ENCODE measurements at regions not wholly inside any gene's neighbourhood (a gene's known extent, or its start where the extent isn't known, plus 50 kb on each side); places are given as distances from the start of the nearest gene placed in this dataset.

DNA sequence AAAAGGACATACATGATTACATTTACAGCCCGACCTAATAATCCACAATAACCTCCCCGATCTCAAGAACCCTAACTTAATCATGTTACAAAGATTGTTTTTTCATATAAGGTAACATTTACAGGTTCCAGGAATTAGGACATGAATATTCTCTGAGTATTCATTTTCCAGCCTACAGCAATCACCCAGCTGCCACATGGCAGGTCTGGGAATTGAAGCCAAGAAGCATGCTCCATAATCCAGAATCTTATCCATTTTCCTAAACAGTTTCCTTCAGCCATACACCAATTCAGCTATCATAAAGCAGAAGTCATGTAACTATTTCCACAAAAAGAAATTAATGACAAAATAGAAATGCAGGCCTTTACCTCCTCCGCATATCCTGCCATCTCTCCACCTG is 163.4 kb downstream of the CAAP1 start:
- H3K23ac ChIP-seq (ENCODE audit: low read depth, low read length, poor library complexity), result no peak overlapping the region
- no peak overlapping the region for H3K4ac ChIP-seq (ENCODE audit: low read length)
- H4K91ac ChIP-seq (ENCODE audit: low read depth, low read length, poor library complexity), result no peak overlapping the region
- H3K9ac ChIP-seq (ENCODE audit: low read depth, low read length, poor library complexity), result no peak overlapping the region
- H3K18ac ChIP-seq (ENCODE audit: low read length), result no peak overlapping the region
- no peak for DNase-seq (ENCODE audit: low spot score)
- no peak overlapping the region for H2BK15ac ChIP-seq (ENCODE audit: low read length)
- H2AK5ac ChIP-seq (ENCODE audit: low read depth, low read length), result no peak overlapping the region
- no CpG with 5 or more reads among the region's 3 CpGs for WGBS, 2 donors (ENCODE audit: extremely low coverage in 2 of 2, insufficient read length in 2 of 2, insufficient replicate concordance in 1 of 2)
- H4K8ac ChIP-seq (ENCODE audit: low read depth, low read length), result no peak overlapping the region
- no peaks in the 10 kb centered on the region for H3K9me3 ChIP-seq (replicated peaks in 1 of 2; ENCODE audit: control insufficient read depth in 2 of 2, insufficient read depth in 1 of 2, low read depth in 1 of 2, low read length in 2 of 2)
- H2BK12ac ChIP-seq (ENCODE audit: low read length), result no peak overlapping the region
- H2AFZ ChIP-seq (ENCODE audit: low read length), result peak overlapping the region; percentile 3
- H2BK5ac ChIP-seq (ENCODE audit: low read length), result no peak overlapping the region
- no peaks in the 10 kb centered on the region for H3K36me3 ChIP-seq (replicated peaks in 1 of 2; ENCODE audit: control insufficient read depth in 2 of 2, insufficient read depth in 2 of 2, low read length in 2 of 2)
- no peak overlapping the region for H3K27ac ChIP-seq (replicated peaks; ENCODE audit: low read length)
- no peaks in the 10 kb centered on the region for H3K79me1 ChIP-seq (ENCODE audit: low read depth, low read length)
- H3K4me1 ChIP-seq (ENCODE audit: control insufficient read depth in 2 of 2, insufficient read depth in 1 of 2, low read depth in 1 of 2, low read length in 2 of 2), result no peaks in the 10 kb centered on the region
- H3K27me3 ChIP-seq (ENCODE audit: control insufficient read depth in 3 of 3, insufficient read depth in 3 of 3, low read depth in 1 of 3, low read length in 3 of 3), result no peaks in the 10 kb centered on the region
- H3K4me3 ChIP-seq (ENCODE audit: low read length in 2 of 2), result no peak overlapping the region
- H3K14ac ChIP-seq (ENCODE audit: low read length), result no peak overlapping the region
- H3K4me2 ChIP-seq (ENCODE audit: insufficient read depth, low read length, poor library complexity, severe bottlenecking), result no peak overlapping the region
- no peak overlapping the region for H2BK120ac ChIP-seq (ENCODE audit: low read depth, low read length)

DNA sequence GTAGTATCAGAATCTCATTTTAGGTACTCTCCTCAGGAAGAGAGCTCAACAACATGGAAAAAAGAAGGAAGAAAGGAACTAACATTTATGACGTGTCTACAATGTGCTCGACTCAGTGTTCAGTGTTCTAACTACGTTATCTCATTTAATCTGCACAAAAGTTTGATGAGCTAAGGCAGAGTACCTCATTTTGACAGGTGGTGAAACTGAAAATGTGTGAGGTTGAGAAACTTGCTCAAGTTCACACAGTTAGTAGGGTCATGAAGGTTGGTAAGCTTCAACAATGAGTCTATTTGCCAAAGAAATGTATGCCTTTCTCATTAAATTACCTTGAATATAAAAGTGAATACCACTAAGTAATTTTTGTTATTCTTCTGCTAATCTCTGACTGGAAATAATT is 165.1 kb downstream of the CAAP1 start:
- Histone ChIP-seq H2AFZ (ENCODE audit: low read length) (no peak overlapping the region), H3K27me3 (ENCODE audit: control insufficient read depth in 3 of 3, insufficient read depth in 3 of 3, low read depth in 1 of 3, low read length in 3 of 3) (no peaks in the 10 kb centered on the region), H4K91ac (ENCODE audit: low read depth, low read length, poor library complexity) (no peak overlapping the region), H3K4me2 (ENCODE audit: insufficient read depth, low read length, poor library complexity, severe bottlenecking) (no peak overlapping the region), H3K23ac (ENCODE audit: low read depth, low read length, poor library complexity) (no peak overlapping the region), H3K36me3 (replicated peaks in 1 of 2; ENCODE audit: control insufficient read depth in 2 of 2, insufficient read depth in 2 of 2, low read length in 2 of 2) (no peaks in the 10 kb centered on the region), H3K79me1 (ENCODE audit: low read depth, low read length) (no peaks in the 10 kb centered on the region), H2BK15ac (ENCODE audit: low read length) (no peak overlapping the region), H3K4ac (ENCODE audit: low read length) (no peak overlapping the region), H3K4me1 (ENCODE audit: control insufficient read depth in 2 of 2, insufficient read depth in 1 of 2, low read depth in 1 of 2, low read length in 2 of 2) (no peaks in the 10 kb centered on the region), H3K27ac (replicated peaks; ENCODE audit: low read length) (no peak overlapping the region), H2AK5ac (ENCODE audit: low read depth, low read length) (no peak overlapping the region), H3K18ac (ENCODE audit: low read length) (no peak overlapping the region), H3K9me3 (replicated peaks in 1 of 2; ENCODE audit: control insufficient read depth in 2 of 2, insufficient read depth in 1 of 2, low read depth in 1 of 2, low read length in 2 of 2) (no peaks in the 10 kb centered on the region), H4K8ac (ENCODE audit: low read depth, low read length) (no peak overlapping the region), H3K4me3 (ENCODE audit: low read length in 2 of 2) (no peak overlapping the region), H2BK12ac (ENCODE audit: low read length) (no peak overlapping the region), H3K9ac (ENCODE audit: low read depth, low read length, poor library complexity) (no peak overlapping the region), H2BK120ac (ENCODE audit: low read depth, low read length) (no peak overlapping the region), H3K14ac (ENCODE audit: low read length) (no peak overlapping the region), H2BK5ac (ENCODE audit: low read length) (no peak overlapping the region)
- no CpG with 5 or more reads among the region's 3 CpGs for WGBS, 2 donors (ENCODE audit: extremely low coverage in 2 of 2, insufficient read length in 2 of 2, insufficient replicate concordance in 1 of 2)
- no peak for DNase-seq (ENCODE audit: low spot score)

DNA sequence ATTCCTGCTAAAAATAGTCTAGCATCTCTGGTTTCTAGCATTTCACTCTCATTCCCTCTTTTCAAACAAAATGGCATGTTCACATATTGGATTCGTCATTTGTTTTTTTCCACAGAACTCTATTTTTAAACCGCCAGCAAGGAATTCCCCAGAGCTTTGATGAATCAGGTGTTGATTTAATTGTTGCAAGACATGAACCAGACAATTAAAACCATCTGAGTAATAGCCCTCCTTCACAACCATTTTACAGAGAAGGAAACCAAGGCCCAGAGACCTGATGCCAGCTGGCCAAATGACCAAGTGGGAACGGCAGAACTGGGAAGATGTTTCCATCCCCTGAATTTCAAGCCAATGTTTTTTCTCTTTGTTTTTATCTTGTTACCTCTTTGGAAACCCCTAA is 167.0 kb downstream of the CAAP1 start:
- H3K27ac ChIP-seq (replicated peaks; ENCODE audit: low read length), result no peak overlapping the region
- WGBS, 2 donors (ENCODE audit: extremely low coverage in 2 of 2, insufficient read length in 2 of 2, insufficient replicate concordance in 1 of 2), result no CpG with 5 or more reads among the region's 3 CpGs
- DNase-seq (ENCODE audit: low spot score), result no peak
- H3K36me3 ChIP-seq (replicated peaks in 1 of 2; ENCODE audit: control insufficient read depth in 2 of 2, insufficient read depth in 2 of 2, low read length in 2 of 2), result no peaks in the 10 kb centered on the region
- H4K8ac ChIP-seq (ENCODE audit: low read depth, low read length), result no peak overlapping the region
- H3K4me2 ChIP-seq (ENCODE audit: insufficient read depth, low read length, poor library complexity, severe bottlenecking), result no peak overlapping the region
- no peak overlapping the region for H3K4ac ChIP-seq (ENCODE audit: low read length)
- no peak overlapping the region for H4K91ac ChIP-seq (ENCODE audit: low read depth, low read length, poor library complexity)
- no peak overlapping the region for H3K14ac ChIP-seq (ENCODE audit: low read length)
- H3K27me3 ChIP-seq (ENCODE audit: control insufficient read depth in 3 of 3, insufficient read depth in 3 of 3, low read depth in 1 of 3, low read length in 3 of 3), result no peaks in the 10 kb centered on the region
- H2AK5ac ChIP-seq (ENCODE audit: low read depth, low read length), result no peak overlapping the region
- no peak overlapping the region for H3K4me3 ChIP-seq (ENCODE audit: low read length in 2 of 2)
- H2BK5ac ChIP-seq (ENCODE audit: low read length), result no peak overlapping the region
- no peak overlapping the region for H3K23ac ChIP-seq (ENCODE audit: low read depth, low read length, poor library complexity)
- H3K79me1 ChIP-seq (ENCODE audit: low read depth, low read length), result no peaks in the 10 kb centered on the region
- no peaks in the 10 kb centered on the region for H3K4me1 ChIP-seq (ENCODE audit: control insufficient read depth in 2 of 2, insufficient read depth in 1 of 2, low read depth in 1 of 2, low read length in 2 of 2)
- no peak overlapping the region for H2BK12ac ChIP-seq (ENCODE audit: low read length)
- H3K9ac ChIP-seq (ENCODE audit: low read depth, low read length, poor library complexity), result no peak overlapping the region
- H3K9me3 ChIP-seq (replicated peaks in 1 of 2; ENCODE audit: control insufficient read depth in 2 of 2, insufficient read depth in 1 of 2, low read depth in 1 of 2, low read length in 2 of 2), result no peaks in the 10 kb centered on the region
- H2BK15ac ChIP-seq (ENCODE audit: low read length), result no peak overlapping the region
- no peak overlapping the region for H3K18ac ChIP-seq (ENCODE audit: low read length)
- no peak overlapping the region for H2AFZ ChIP-seq (ENCODE audit: low read length)
- no peak overlapping the region for H2BK120ac ChIP-seq (ENCODE audit: low read depth, low read length)

DNA sequence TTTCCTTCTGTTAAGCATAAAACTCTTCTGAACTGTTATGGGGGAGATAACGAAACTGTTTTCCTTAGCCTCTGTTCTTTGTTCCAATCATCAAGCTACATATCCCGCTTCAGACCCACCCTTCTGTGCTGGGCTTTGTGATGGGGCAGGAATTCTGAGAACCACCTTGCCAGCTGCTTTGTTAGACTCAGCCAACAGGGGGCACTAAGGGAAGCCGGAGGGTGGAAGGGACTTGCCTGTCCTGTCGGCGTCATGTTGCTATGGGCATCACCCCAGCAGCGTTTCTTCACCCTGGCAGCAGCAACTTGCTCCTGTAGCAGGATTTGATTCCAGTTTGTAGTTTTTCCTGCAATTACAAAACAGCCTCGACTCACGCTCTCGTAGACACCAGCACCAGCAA is 169.1 kb downstream of the CAAP1 start:
- Histone ChIP-seq H3K4me3 (ENCODE audit: low read length in 2 of 2) (no peak overlapping the region), H3K9ac (ENCODE audit: low read depth, low read length, poor library complexity) (no peak overlapping the region), H3K18ac (ENCODE audit: low read length) (no peak overlapping the region), H3K79me1 (ENCODE audit: low read depth, low read length) (no peaks in the 10 kb centered on the region), H4K8ac (ENCODE audit: low read depth, low read length) (no peak overlapping the region), H2BK12ac (ENCODE audit: low read length) (no peak overlapping the region), H3K23ac (ENCODE audit: low read depth, low read length, poor library complexity) (no peak overlapping the region), H3K14ac (ENCODE audit: low read length) (no peak overlapping the region), H3K4me2 (ENCODE audit: insufficient read depth, low read length, poor library complexity, severe bottlenecking) (no peak overlapping the region), H2BK120ac (ENCODE audit: low read depth, low read length) (no peak overlapping the region), H2BK5ac (ENCODE audit: low read length) (no peak overlapping the region), H3K36me3 (replicated peaks in 1 of 2; ENCODE audit: control insufficient read depth in 2 of 2, insufficient read depth in 2 of 2, low read length in 2 of 2) (no peaks in the 10 kb centered on the region), H4K91ac (ENCODE audit: low read depth, low read length, poor library complexity) (no peak overlapping the region), H2BK15ac (ENCODE audit: low read length) (no peak overlapping the region), H3K27me3 (ENCODE audit: control insufficient read depth in 3 of 3, insufficient read depth in 3 of 3, low read depth in 1 of 3, low read length in 3 of 3) (no peaks in the 10 kb centered on the region), H3K9me3 (replicated peaks in 1 of 2; ENCODE audit: control insufficient read depth in 2 of 2, insufficient read depth in 1 of 2, low read depth in 1 of 2, low read length in 2 of 2) (no peaks in the 10 kb centered on the region), H3K27ac (replicated peaks; ENCODE audit: low read length) (no peak overlapping the region), H2AK5ac (ENCODE audit: low read depth, low read length) (no peak overlapping the region), H3K4ac (ENCODE audit: low read length) (no peak overlapping the region), H2AFZ (ENCODE audit: low read length) (no peak overlapping the region), H3K4me1 (ENCODE audit: control insufficient read depth in 2 of 2, insufficient read depth in 1 of 2, low read depth in 1 of 2, low read length in 2 of 2) (no peaks in the 10 kb centered on the region)
- WGBS, 2 donors (ENCODE audit: extremely low coverage in 2 of 2, insufficient read length in 2 of 2, insufficient replicate concordance in 1 of 2), result no CpG with 5 or more reads among the region's 9 CpGs
- peak; percentile 27 for DNase-seq (ENCODE audit: low spot score)

Measured in neuronal stem cell (in vitro differentiated cells).